NCI-H1930 (cell line): ENCODE measurements at regions not wholly inside any gene's neighbourhood (a gene's known extent, or its start where the extent isn't known, plus 50 kb on each side); places are given as distances from the start of the nearest gene placed in this dataset.

ENCODE experiments used
- DNase-seq, 2 experiments: peaks; one replicate each; lab custom pipeline; 2025; lab: John Stamatoyannopoulos, UW

GRCh38 chr4:38601244-38601915 is 62.6 kb upstream of the KLF3 start:
- DNase-seq, result no peak

GRCh38 chr4:38601916-38602291 is 62.1 kb upstream of the KLF3 start:
- DNase-seq, result no peak

- no peak for DNase-seq
These were observed 60.3 kb upstream of the KLF3 start for GRCh38 chr4:38603652-38604051.

- no peak for DNase-seq
These were observed 58.7 kb upstream of the KLF3 start for GRCh38 chr4:38605181-38605752.

GRCh38 chr4:38605753-38606586 is 58.0 kb upstream of the KLF3 start:
- no peak for DNase-seq

GRCh38 chr4:38606587-38606905 is 57.5 kb upstream of the KLF3 start:
- DNase-seq, result no peak

- DNase-seq, result no peak
These were observed 54.4 kb upstream of the KLF3 start for GRCh38 chr4:38609614-38610013.

- DNase-seq, result no peak
These were observed 53.5 kb upstream of the KLF3 start for GRCh38 chr4:38610521-38610920.

- DNase-seq, result no peak
These were observed 53.0 kb upstream of the KLF3 start for GRCh38 chr4:38610966-38611431.

- DNase-seq, result no peak
These were observed 52.3 kb upstream of the KLF3 start for GRCh38 chr4:38611676-38612075.

- no peak for DNase-seq
These were observed 51.2 kb upstream of the KLF3 start for GRCh38 chr4:38612646-38613414.
